ENCODE measurements at regions not wholly inside any gene's neighbourhood (a gene's known extent, or its start where the extent isn't known, plus 50 kb on each side); places are given as distances from the start of the nearest gene placed in this dataset.

- intact Hi-C loops (cut with micrococcal nuclease): no loop called here
These were observed 89.1 kb upstream of the VASH1 start for GRCh38 chr14:76672123-76672522.

GRCh38 chr14:76673261-76673660 lies 88.0 kb upstream of the VASH1 start:
- Histone ChIP-seq H3K4me1 (no peaks in the 10 kb centered on the region), H3K9me3 (replicated peaks) (peaks cover 20% of the 10 kb centered on the region), H3K36me3 (peaks cover 5% of the 10 kb centered on the region), H3K4me3 (no peak overlapping the region), H3K27ac (replicated peaks) (no peak overlapping the region), H3K27me3 (ENCODE audit: low read depth) (no peaks in the 10 kb centered on the region)
- intact Hi-C loops (cut with micrococcal nuclease): no loop called here
- DNase-seq: no peak
- TF ChIP-seq, protein P1, sequence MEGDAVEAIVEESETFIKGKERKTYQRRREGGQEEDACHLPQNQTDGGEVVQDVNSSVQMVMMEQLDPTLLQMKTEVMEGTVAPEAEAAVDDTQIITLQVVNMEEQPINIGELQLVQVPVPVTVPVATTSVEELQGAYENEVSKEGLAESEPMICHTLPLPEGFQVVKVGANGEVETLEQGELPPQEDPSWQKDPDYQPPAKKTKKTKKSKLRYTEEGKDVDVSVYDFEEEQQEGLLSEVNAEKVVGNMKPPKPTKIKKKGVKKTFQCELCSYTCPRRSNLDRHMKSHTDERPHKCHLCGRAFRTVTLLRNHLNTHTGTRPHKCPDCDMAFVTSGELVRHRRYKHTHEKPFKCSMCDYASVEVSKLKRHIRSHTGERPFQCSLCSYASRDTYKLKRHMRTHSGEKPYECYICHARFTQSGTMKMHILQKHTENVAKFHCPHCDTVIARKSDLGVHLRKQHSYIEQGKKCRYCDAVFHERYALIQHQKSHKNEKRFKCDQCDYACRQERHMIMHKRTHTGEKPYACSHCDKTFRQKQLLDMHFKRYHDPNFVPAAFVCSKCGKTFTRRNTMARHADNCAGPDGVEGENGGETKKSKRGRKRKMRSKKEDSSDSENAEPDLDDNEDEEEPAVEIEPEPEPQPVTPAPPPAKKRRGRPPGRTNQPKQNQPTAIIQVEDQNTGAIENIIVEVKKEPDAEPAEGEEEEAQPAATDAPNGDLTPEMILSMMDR (IDR thresholded peaks at IDR 0.05; ENCODE audit: borderline replicate concordance): no peak

More at GRCh38 chr14:76672123-76672522, 89.1 kb upstream of the VASH1 start:
- Histone ChIP-seq H3K4me1 (no peaks in the 10 kb centered on the region), H3K36me3 (peaks cover 5% of the 10 kb centered on the region), H3K27ac (replicated peaks) (no peak overlapping the region), H3K9me3 (replicated peaks) (peaks cover 29% of the 10 kb centered on the region), H3K27me3 (ENCODE audit: low read depth) (no peaks in the 10 kb centered on the region), H3K4me3 (no peak overlapping the region)
- DNase-seq: no peak
- TF ChIP-seq, protein P1 (IDR thresholded peaks at IDR 0.05; ENCODE audit: borderline replicate concordance): no peak

DNA sequence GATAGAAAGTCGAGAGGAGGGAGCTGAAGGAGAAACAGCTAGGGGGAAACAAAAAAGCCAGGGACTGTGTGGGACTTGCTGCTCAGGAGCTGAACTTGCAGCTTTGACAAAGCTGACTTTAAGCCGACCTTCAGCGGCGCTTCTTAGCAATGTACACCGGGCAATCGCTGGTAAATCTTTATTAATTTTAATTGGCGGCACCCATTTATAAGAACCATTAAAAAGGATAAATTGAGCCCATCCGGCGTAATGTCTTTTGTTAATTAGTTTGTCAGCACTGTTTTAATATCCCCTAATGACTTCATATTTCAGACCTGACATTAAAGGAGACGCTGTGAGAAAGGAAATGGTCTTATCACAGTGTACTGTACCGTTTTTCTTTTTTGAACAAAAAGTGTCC lies 86.2 kb upstream of the VASH1 start:
- Histone ChIP-seq H3K4me1 (no peaks in the 10 kb centered on the region), H3K27me3 (ENCODE audit: low read depth) (no peaks in the 10 kb centered on the region), H3K36me3 (no peaks in the 10 kb centered on the region), H3K4me3 (no peak overlapping the region), H3K9me3 (replicated peaks) (peaks cover 3% of the 10 kb centered on the region), H3K27ac (replicated peaks) (no peak overlapping the region)
- no peak for DNase-seq
- intact Hi-C loops (cut with micrococcal nuclease): no loop called here
- TF ChIP-seq, protein P1 (IDR thresholded peaks at IDR 0.05; ENCODE audit: borderline replicate concordance): no peak

DNA sequence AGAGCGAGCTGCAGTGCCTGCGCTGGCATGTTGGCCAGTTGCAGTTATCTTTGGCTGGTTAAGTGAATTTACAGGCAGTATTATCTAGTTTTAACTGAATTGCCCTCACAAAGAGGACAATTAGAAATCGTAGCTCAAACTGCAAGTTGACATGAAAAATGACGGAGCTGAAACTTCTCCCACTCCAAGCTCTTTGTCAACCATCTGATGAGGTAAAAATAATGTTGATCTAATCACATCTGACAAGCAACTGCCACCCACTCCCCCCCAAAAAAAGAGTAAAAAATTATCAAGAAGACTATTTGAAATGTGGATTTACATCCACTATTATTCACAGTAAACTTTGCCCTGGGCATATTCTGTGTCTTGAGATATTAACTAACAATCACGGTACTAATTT lies 84.7 kb upstream of the VASH1 start:
- H3K4me3 ChIP-seq: no peak overlapping the region
- DNase-seq: no peak
- H3K9me3 ChIP-seq (replicated peaks): peaks cover 16% of the 10 kb centered on the region
- intact Hi-C loops (cut with micrococcal nuclease): no loop called here
- H3K4me1 ChIP-seq: no peaks in the 10 kb centered on the region
- H3K36me3 ChIP-seq: peaks cover 4% of the 10 kb centered on the region
- no peak overlapping the region for H3K27ac ChIP-seq (replicated peaks)
- TF ChIP-seq, protein P1 (IDR thresholded peaks at IDR 0.05; ENCODE audit: borderline replicate concordance): no peak
- H3K27me3 ChIP-seq (ENCODE audit: low read depth): no peaks in the 10 kb centered on the region

GRCh38 chr14:76677534-76678145 lies 83.6 kb upstream of the VASH1 start:
- intact Hi-C loops (cut with micrococcal nuclease): no loop called here
- H3K36me3 ChIP-seq: peaks cover 7% of the 10 kb centered on the region
- no peaks in the 10 kb centered on the region for H3K4me1 ChIP-seq
- no peaks in the 10 kb centered on the region for H3K27me3 ChIP-seq (ENCODE audit: low read depth)
- H3K4me3 ChIP-seq: no peak overlapping the region
- TF ChIP-seq, protein P1 (IDR thresholded peaks at IDR 0.05; ENCODE audit: borderline replicate concordance): no peak
- no peak overlapping the region for H3K27ac ChIP-seq (replicated peaks)
- peaks cover 27% of the 10 kb centered on the region for H3K9me3 ChIP-seq (replicated peaks)
- DNase-seq: no peak
